Endothelial cell of umbilical vein (primary cell): ENCODE measurements at regions not wholly inside any gene's neighbourhood (a gene's known extent, or its start where the extent isn't known, plus 50 kb on each side); places are given as distances from the start of the nearest gene placed in this dataset.

Experiments used
- BruUV-seq: library from RNA; stranded (reverse); fragments of 400-500 nt; replicated peaks from 2 replicates; lab custom pipeline; 2021; lab: Mats Ljungman, UMichigan
- CTCF ChIA-PET: fragments of 300-600, 350-600 bp; sonication (Branson Sonifier 250); formaldehyde crosslinking; loops from one replicate; lab custom pipeline; 2021; ENCODE audit warnings: antibody characterized with exemption, inconsistent platforms; lab: Charles Lee
- POLR2A ChIA-PET: fragments of 300-600, 350-600 bp; sonication (Branson Sonifier 250); formaldehyde crosslinking; loops from one replicate; lab custom pipeline; 2021; ENCODE audit warnings: antibody characterized with exemption, inconsistent platforms; lab: Charles Lee
- DNase-seq: peaks from one replicate; pipeline ENCODE4 v3.0.0-alpha.2; 2011; ENCODE audit warnings: low read depth, low spot score
- FAIRE-seq: peaks from 2 replicates; lab custom pipeline; 2011; peaks lifted over from hg19 to GRCh38; lab: Jason Lieb, UNC
- H2AFZ ChIP-seq: 2 replicates; pipeline ENCODE4 v1.6.0; 2012; ENCODE audit warnings: low read depth, low read length, control low read depth, inconsistent platforms
- H3K27ac ChIP-seq: 2 replicates; pipeline ENCODE4 v1.5.1; 2011; ENCODE audit warnings: low read depth, mild to moderate bottlenecking, control low read depth, low read length, moderate library complexity; ENCODE audit not compliant: insufficient read depth
- H3K27me3 ChIP-seq, 2 experiments: 2 replicates each; pipeline versions ENCODE4 v1.6.0 to v1.6.1; 2011; ENCODE audit warnings: low read length in 2 of 2, mixed read lengths in 1 of 2; ENCODE audit not compliant: control insufficient read depth in 2 of 2, insufficient read depth in 2 of 2
- H3K36me3 ChIP-seq, 2 experiments: 2 replicates in 1 of 2; 3 replicates in 1 of 2; pipeline ENCODE4 v1.5.1; 2011; ENCODE audit warnings: low read length in 2 of 2, mild to moderate bottlenecking in 1 of 2, moderate library complexity in 1 of 2; ENCODE audit not compliant: control insufficient read depth in 2 of 2, insufficient read depth in 2 of 2; ENCODE audit errors: extremely low read depth in 1 of 2
- H3K4me1 ChIP-seq: 3 replicates; pipeline ENCODE4 v1.5.1; 2011; ENCODE audit warnings: mild to moderate bottlenecking, low read length; ENCODE audit not compliant: control insufficient read depth, insufficient read depth; ENCODE audit errors: extremely low read depth
- H3K4me2 ChIP-seq: 2 replicates; pipeline ENCODE4 v1.6.1; 2011; ENCODE audit warnings: low read length, control low read depth, mixed read lengths; ENCODE audit not compliant: insufficient read depth
- H3K4me3 ChIP-seq, 3 experiments: fragments of 200-600 bp in 1 of 3; sonication (generic), shearing (Covaris generic) in 1 of 3; replicated peaks in 1 of 3; 2 replicates each; pipeline ENCODE4 v1.5.1; 2011 to 2016; ENCODE audit warnings: control low read depth in 3 of 3, low read length in 3 of 3, mild to moderate bottlenecking in 2 of 3, inconsistent platforms in 1 of 3, low read depth in 1 of 3, moderate library complexity in 1 of 3; ENCODE audit not compliant: insufficient read depth in 1 of 3
- H3K79me2 ChIP-seq: 2 replicates; pipeline ENCODE4 v1.6.0; 2012; ENCODE audit warnings: low read length, inconsistent platforms; ENCODE audit not compliant: control insufficient read depth, insufficient read depth
- H3K9ac ChIP-seq: replicated peaks from 2 replicates; pipeline ENCODE3; 2011; ENCODE audit warnings: low read length, control low read depth; ENCODE audit not compliant: insufficient read depth; ENCODE audit errors: extremely low read depth
- H3K9me1 ChIP-seq: replicated peaks from 3 replicates; pipeline ENCODE4 v1.6.0; 2011; ENCODE audit warnings: mild to moderate bottlenecking, low read length; ENCODE audit not compliant: control insufficient read depth, insufficient read depth; ENCODE audit errors: extremely low read depth
- H3K9me3 ChIP-seq: replicated peaks from 2 replicates; pipeline ENCODE4 v1.5.1; 2012; ENCODE audit warnings: low read length, inconsistent platforms; ENCODE audit not compliant: control insufficient read depth, insufficient read depth
- H4K20me1 ChIP-seq: replicated peaks from 2 replicates; pipeline ENCODE3; 2011; ENCODE audit warnings: mild to moderate bottlenecking, low read length; ENCODE audit not compliant: control insufficient read depth, insufficient read depth; ENCODE audit errors: extremely low read depth
- CTCF ChIP-seq, 2 donors: IDR thresholded peaks; 1 replicate in 1 of 2; 2 replicates in 1 of 2; pipeline ENCODE4 v1.5.1; 2011; ENCODE audit warnings: low read length in 2 of 2, mild to moderate bottlenecking in 2 of 2, moderate library complexity in 2 of 2, control low read depth in 1 of 2, inconsistent platforms in 1 of 2, low read depth in 1 of 2; ENCODE audit not compliant: insufficient read depth in 1 of 2; ENCODE audit errors: extremely low read depth in 1 of 2
- EZH2 ChIP-seq: IDR thresholded peaks from 2 replicates; pipeline ENCODE4 v1.6.1; 2012; ENCODE audit warnings: borderline replicate concordance, low read depth, mild to moderate bottlenecking, moderate library complexity, low read length, inconsistent platforms; ENCODE audit not compliant: severe bottlenecking
- FOS ChIP-seq: IDR thresholded peaks from 2 replicates; pipeline ENCODE4 v1.6.1; 2011; ENCODE audit warnings: mild to moderate bottlenecking, low read length, moderate library complexity, borderline replicate concordance; ENCODE audit not compliant: insufficient read depth
- GATA2 ChIP-seq: IDR thresholded peaks from 2 replicates; pipeline ENCODE4 v1.7.0; 2011; ENCODE audit warnings: low read depth, mild to moderate bottlenecking, moderate library complexity, mixed read lengths, low read length; ENCODE audit not compliant: insufficient read length, insufficient read depth
- JUN ChIP-seq: IDR thresholded peaks from 2 replicates; pipeline ENCODE4 v1.6.1; 2011; ENCODE audit warnings: borderline replicate concordance, low read depth; ENCODE audit not compliant: insufficient read length, insufficient read depth
- MYC ChIP-seq: IDR thresholded peaks from one replicate; pipeline ENCODE4 v1.6.1; 2011; ENCODE audit warnings: mild to moderate bottlenecking, low read depth, low read length
- POLR2A ChIP-seq: IDR thresholded peaks from 2 replicates; pipeline ENCODE4 v1.6.1; 2012; ENCODE audit warnings: low read depth, mild to moderate bottlenecking, control low read depth, low read length
- POLR2AphosphoS5 ChIP-seq: IDR thresholded peaks from 2 replicates; pipeline ENCODE4 v1.6.1; 2012; ENCODE audit warnings: low read depth, mild to moderate bottlenecking, control low read depth, low read length, moderate library complexity; ENCODE audit not compliant: insufficient read depth
- dilution Hi-C: fragments of 300-500 bp; cut with MboI; formaldehyde crosslinking; loops from one replicate; pipeline ENCODE4 v1.15.0; 2019; ENCODE audit warnings: low sequenced_read_pairs; ENCODE audit not compliant: extremely low pct_ligation_motif_present
- intact Hi-C: fragments of 100-400 bp; cut with micrococcal nuclease; formaldehyde crosslinking; loops from one replicate; pipeline ENCODE4 v1.10.0; 2022
- TF ChIP-seq, protein P1 (sequence below): IDR thresholded peaks from 2 replicates; pipeline ENCODE4 v1.6.1; 2011; ENCODE audit not compliant: insufficient read depth, insufficient read length

GRCh38 chr1:204754821-204755220 lies 69.3 kb upstream of the LRRN2 start:
- Histone ChIP-seq H3K79me2 (no peaks in the 10 kb centered on the region), H4K20me1 (no peaks in the 10 kb centered on the region), H3K36me3 (no peaks in the 10 kb centered on the region), H2AFZ (no peak overlapping the region), H3K4me3 (no peak overlapping the region), H3K4me1 (no peaks in the 10 kb centered on the region), H3K9me1 (no peaks in the 10 kb centered on the region), H3K27ac (no peak overlapping the region), H3K9me3 (no peaks in the 10 kb centered on the region), H3K27me3 (peaks cover 0 to 6% of the 10 kb centered on the region in 2 experiments), H3K4me2 (no peak overlapping the region), H3K9ac (no peak overlapping the region)
- intact Hi-C loops (no loop called here), dilution Hi-C loops (no loop called here)
- POLR2A ChIA-PET, result interaction anchor here (0.5 kb wide), 1 partner anchor 39 kb away, joined by 3 read pairs; no protein-coding TSS in a partner anchor
- no peak for DNase-seq
- no TSS peak for BruUV-seq
- CTCF ChIA-PET, result interaction anchor here (0.9 to 1.5 kb wide), 2 partner anchors 8 to 9 kb away, joined by 3 to 9 read pairs; no protein-coding TSS in a partner anchor
- TF ChIP-seq EZH2, result no peak
- no peak for TF ChIP-seq FOS
- no peak for TF ChIP-seq MYC
- TF ChIP-seq JUN, result no peak
- no peak for TF ChIP-seq CTCF (IDR thresholded peaks at IDR 0.05; ENCODE audit: extremely low read depth in 1 of 2, insufficient read depth in 1 of 2, low read depth in 1 of 2, low read length in 2 of 2)
- TF ChIP-seq POLR2A, result no peak
- no peak for TF ChIP-seq POLR2AphosphoS5
- TF ChIP-seq, protein P1, sequence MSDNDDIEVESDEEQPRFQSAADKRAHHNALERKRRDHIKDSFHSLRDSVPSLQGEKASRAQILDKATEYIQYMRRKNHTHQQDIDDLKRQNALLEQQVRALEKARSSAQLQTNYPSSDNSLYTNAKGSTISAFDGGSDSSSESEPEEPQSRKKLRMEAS, result no peak
- TF ChIP-seq GATA2, result no peak
- no peak for FAIRE-seq
